K562 (cell line): ENCODE measurements at regions not wholly inside any gene's neighbourhood (a gene's known extent, or its start where the extent isn't known, plus 50 kb on each side); places are given as distances from the start of the nearest gene placed in this dataset.

ENCODE experiments used
- ATAC-seq: fragments of 200-7000 bp; cut with Tn5 transposase; 3 replicates; pipeline ENCODE4 v1.9.1; 2020; ENCODE audit warnings: moderate library complexity
- BruUV-seq: library from RNA; stranded (reverse); fragments of 400-500 nt; replicated peaks from 2 replicates; lab custom pipeline; 2021; lab: Mats Ljungman, UMichigan
- CTCF ChIA-PET: fragments of 300-600 bp; formaldehyde crosslinking; extraction: SDS; loops from one replicate; lab custom pipeline; 2021; ENCODE audit warnings: low intra/inter-chr PET ratio; lab: Yijun Ruan, JAX
- POLR2A ChIA-PET: fragments of 300-600, 350-650 bp; sonication (Branson Sonifier 250); formaldehyde crosslinking; extraction: SDS; loops from one replicate; lab custom pipeline; 2021; ENCODE audit warnings: antibody characterized with exemption, inconsistent platforms; lab: Yijun Ruan, JAX
- DNase-seq, 4 experiments: peaks; one replicate each; pipeline versions ENCODE4 v3.0.0 to v3.0.0-alpha.2; 2011 to 2018; ENCODE audit warnings: low spot score in 3 of 4, mixed read lengths in 3 of 4; ENCODE audit errors: extremely low read depth in 1 of 4
- FAIRE-seq: peaks from 2 replicates; lab custom pipeline; 2011; peaks lifted over from hg19 to GRCh38; lab: Jason Lieb, UNC
- H2AFZ ChIP-seq: 2 replicates; pipeline ENCODE4 v1.6.0; 2011; ENCODE audit warnings: low read depth, low read length, control low read depth, inconsistent platforms
- H3K27ac ChIP-seq: fragments of 200-600 bp; 3 replicates; pipeline ENCODE4 v1.8.0; 2011; ENCODE audit warnings: low read depth, mild to moderate bottlenecking, control low read depth, inconsistent platforms, low read length, moderate library complexity, mixed read lengths; ENCODE audit errors: extremely low read depth
- H3K27me3 ChIP-seq, 2 experiments: fragments of 300-600 bp in 1 of 2; 2 replicates in 1 of 2; 3 replicates in 1 of 2; pipeline versions ENCODE4 v1.6.0 to v1.8.0; 2011; ENCODE audit warnings: inconsistent platforms in 2 of 2, low read length in 2 of 2, mild to moderate bottlenecking in 1 of 2, mixed read lengths in 1 of 2, moderate library complexity in 1 of 2; ENCODE audit not compliant: control insufficient read depth in 2 of 2, insufficient read depth in 2 of 2
- H3K36me3 ChIP-seq: fragments of 300-600 bp; 3 replicates; pipeline ENCODE4 v1.8.0; 2011; ENCODE audit warnings: mild to moderate bottlenecking, low read length, inconsistent platforms; ENCODE audit not compliant: control insufficient read depth, insufficient read depth
- H3K4me1 ChIP-seq, 2 experiments: fragments of 200-600 bp in 1 of 2; replicated peaks in 1 of 2; 2 replicates in 1 of 2; 3 replicates in 1 of 2; pipeline versions ENCODE4 v1.5.1 to v1.8.0; 2011; ENCODE audit warnings: inconsistent platforms in 2 of 2, low read length in 2 of 2, mild to moderate bottlenecking in 1 of 2, mixed read lengths in 1 of 2, moderate library complexity in 1 of 2; ENCODE audit not compliant: control insufficient read depth in 2 of 2, insufficient read depth in 2 of 2
- H3K4me2 ChIP-seq: 2 replicates; pipeline ENCODE4 v1.6.1; 2011; ENCODE audit warnings: low read length, control low read depth, inconsistent platforms, mixed read lengths; ENCODE audit not compliant: insufficient read depth
- H3K4me3 ChIP-seq: fragments of 200-600 bp; sonication (generic), shearing (Covaris generic); 2 replicates; pipeline ENCODE4 v1.5.1; 2016; ENCODE audit warnings: control low read depth, inconsistent platforms
- H3K79me2 ChIP-seq: fragments of 200-600 bp; 3 replicates; pipeline ENCODE4 v1.8.0; 2011; ENCODE audit warnings: low read length, inconsistent platforms; ENCODE audit not compliant: control insufficient read depth, insufficient read depth
- H3K9ac ChIP-seq, 2 experiments: 2 replicates each; pipeline versions ENCODE4 v1.6.0 to v1.6.1; 2011; ENCODE audit warnings: low read depth in 2 of 2, low read length in 2 of 2, control low read depth in 1 of 2, inconsistent platforms in 1 of 2, mild to moderate bottlenecking in 1 of 2, mixed read lengths in 1 of 2; ENCODE audit not compliant: insufficient read depth in 1 of 2
- H3K9me1 ChIP-seq: one replicate; pipeline ENCODE4 v1.6.0; 2011; ENCODE audit warnings: inconsistent platforms, mild to moderate bottlenecking, low read length, moderate library complexity; ENCODE audit not compliant: control insufficient read depth, insufficient read depth
- H3K9me3 ChIP-seq: replicated peaks from 2 replicates; pipeline ENCODE4 v1.5.1; 2011; ENCODE audit warnings: low read depth, low read length, inconsistent platforms; ENCODE audit not compliant: control insufficient read depth, insufficient read depth
- H4K20me1 ChIP-seq: replicated peaks from 2 replicates; pipeline ENCODE4 v1.6.1; 2011; ENCODE audit warnings: low read length, inconsistent platforms, mixed read lengths; ENCODE audit not compliant: control insufficient read depth, insufficient read depth
- CHCHD3 ChIP-seq: fragments of 250-450 bp; sonication (Bioruptor Pico); IDR thresholded peaks from 2 replicates; pipeline ENCODE4 v2.1.2; 2022; ENCODE audit warnings: mild to moderate bottlenecking
- WGBS: fragments of 100-300 bp; shearing (Covaris generic); methylation state at CpG from one replicate; pipeline ENCODE4 v1.1.6; 2016; ENCODE audit warnings: low coverage, mixed read lengths; ENCODE audit not compliant: insufficient coverage; ENCODE audit errors: missing lambda C conversion rate; 5-methylcytosine and 5-hydroxymethylcytosine counted together
- in situ Hi-C: fragments of 300-500 bp; cut with MboI; formaldehyde crosslinking; loops from 4 replicates; pipeline ENCODE4 v1.15.0; 2018; ENCODE audit warnings: inconsistent platforms, mixed read lengths
- intact Hi-C: fragments of 100-400 bp; cut with micrococcal nuclease; formaldehyde crosslinking; loops from 2 replicates; pipeline ENCODE4 v1.14.2; 2022
- TF ChIP-seq, protein P1 (sequence below): sonication (generic); formaldehyde crosslinking; IDR thresholded peaks from 2 replicates; pipeline ENCODE4 v1.8.0; 2022; ENCODE audit warnings: mild to moderate bottlenecking, missing genetic modification reagents
- TF ChIP-seq, protein P2 (sequence below): conservative IDR thresholded peaks from 2 replicates; pipeline ENCODE4 v1.6.1; 2011; ENCODE audit warnings: low read depth, mild to moderate bottlenecking, low read length; ENCODE audit not compliant: control insufficient read depth
- TF ChIP-seq, protein P3 (sequence below): fragments of 450-650 bp; IDR thresholded peaks from 2 replicates; pipeline ENCODE4 v1.6.1; 2017; ENCODE audit warnings: mild to moderate bottlenecking, moderate library complexity

DNA sequence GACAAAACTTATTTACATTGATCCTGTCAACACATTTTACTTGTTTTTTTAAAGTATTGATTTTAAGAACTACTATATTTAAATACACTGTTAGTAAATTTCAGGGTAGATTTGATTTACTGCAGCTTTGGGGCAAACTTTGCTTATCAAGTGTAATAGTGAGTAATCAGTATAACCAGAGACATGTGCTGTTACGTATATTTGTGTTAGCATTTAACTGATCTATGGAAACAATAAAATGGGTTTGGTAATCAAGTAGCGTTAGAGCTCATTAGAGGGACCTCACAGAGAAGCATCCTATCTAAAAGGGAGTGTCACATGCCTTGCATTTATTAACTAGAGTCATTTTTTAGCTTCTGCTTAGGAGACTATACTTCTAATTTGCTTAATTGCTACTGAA lies 131.5 kb upstream of the ALCAM start:
- Histone ChIP-seq H3K4me2 (no peak overlapping the region), H3K4me1 (no peaks in the 10 kb centered on the region), H3K27ac (no peak overlapping the region), H2AFZ (no peak overlapping the region), H3K9ac (no peak overlapping the region), H3K36me3 (no peaks in the 10 kb centered on the region), H3K9me1 (no peaks in the 10 kb centered on the region), H3K4me3 (no peak overlapping the region), H3K79me2 (no peaks in the 10 kb centered on the region), H3K27me3 (no peaks in the 10 kb centered on the region), H4K20me1 (no peaks in the 10 kb centered on the region), H3K9me3 (no peaks in the 10 kb centered on the region)
- ATAC-seq (no peak), DNase-seq (no peak), FAIRE-seq (no peak)
- in situ Hi-C loops (no loop called here), intact Hi-C loops (no loop called here)
- ChIA-PET POLR2A (no interaction called here), CTCF (no interaction called here)
- BruUV-seq: no TSS peak
- WGBS: 0% methylated on average over 2 of the region's 2 CpGs
- no peak for TF ChIP-seq CHCHD3
- TF ChIP-seq, protein P1, sequence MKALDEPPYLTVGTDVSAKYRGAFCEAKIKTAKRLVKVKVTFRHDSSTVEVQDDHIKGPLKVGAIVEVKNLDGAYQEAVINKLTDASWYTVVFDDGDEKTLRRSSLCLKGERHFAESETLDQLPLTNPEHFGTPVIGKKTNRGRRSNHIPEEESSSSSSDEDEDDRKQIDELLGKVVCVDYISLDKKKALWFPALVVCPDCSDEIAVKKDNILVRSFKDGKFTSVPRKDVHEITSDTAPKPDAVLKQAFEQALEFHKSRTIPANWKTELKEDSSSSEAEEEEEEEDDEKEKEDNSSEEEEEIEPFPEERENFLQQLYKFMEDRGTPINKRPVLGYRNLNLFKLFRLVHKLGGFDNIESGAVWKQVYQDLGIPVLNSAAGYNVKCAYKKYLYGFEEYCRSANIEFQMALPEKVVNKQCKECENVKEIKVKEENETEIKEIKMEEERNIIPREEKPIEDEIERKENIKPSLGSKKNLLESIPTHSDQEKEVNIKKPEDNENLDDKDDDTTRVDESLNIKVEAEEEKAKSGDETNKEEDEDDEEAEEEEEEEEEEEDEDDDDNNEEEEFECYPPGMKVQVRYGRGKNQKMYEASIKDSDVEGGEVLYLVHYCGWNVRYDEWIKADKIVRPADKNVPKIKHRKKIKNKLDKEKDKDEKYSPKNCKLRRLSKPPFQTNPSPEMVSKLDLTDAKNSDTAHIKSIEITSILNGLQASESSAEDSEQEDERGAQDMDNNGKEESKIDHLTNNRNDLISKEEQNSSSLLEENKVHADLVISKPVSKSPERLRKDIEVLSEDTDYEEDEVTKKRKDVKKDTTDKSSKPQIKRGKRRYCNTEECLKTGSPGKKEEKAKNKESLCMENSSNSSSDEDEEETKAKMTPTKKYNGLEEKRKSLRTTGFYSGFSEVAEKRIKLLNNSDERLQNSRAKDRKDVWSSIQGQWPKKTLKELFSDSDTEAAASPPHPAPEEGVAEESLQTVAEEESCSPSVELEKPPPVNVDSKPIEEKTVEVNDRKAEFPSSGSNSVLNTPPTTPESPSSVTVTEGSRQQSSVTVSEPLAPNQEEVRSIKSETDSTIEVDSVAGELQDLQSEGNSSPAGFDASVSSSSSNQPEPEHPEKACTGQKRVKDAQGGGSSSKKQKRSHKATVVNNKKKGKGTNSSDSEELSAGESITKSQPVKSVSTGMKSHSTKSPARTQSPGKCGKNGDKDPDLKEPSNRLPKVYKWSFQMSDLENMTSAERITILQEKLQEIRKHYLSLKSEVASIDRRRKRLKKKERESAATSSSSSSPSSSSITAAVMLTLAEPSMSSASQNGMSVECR (CRISPR knock-in tag): no peak
- TF ChIP-seq, protein P2, sequence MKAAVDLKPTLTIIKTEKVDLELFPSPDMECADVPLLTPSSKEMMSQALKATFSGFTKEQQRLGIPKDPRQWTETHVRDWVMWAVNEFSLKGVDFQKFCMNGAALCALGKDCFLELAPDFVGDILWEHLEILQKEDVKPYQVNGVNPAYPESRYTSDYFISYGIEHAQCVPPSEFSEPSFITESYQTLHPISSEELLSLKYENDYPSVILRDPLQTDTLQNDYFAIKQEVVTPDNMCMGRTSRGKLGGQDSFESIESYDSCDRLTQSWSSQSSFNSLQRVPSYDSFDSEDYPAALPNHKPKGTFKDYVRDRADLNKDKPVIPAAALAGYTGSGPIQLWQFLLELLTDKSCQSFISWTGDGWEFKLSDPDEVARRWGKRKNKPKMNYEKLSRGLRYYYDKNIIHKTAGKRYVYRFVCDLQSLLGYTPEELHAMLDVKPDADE: no peak
- TF ChIP-seq, protein P3, sequence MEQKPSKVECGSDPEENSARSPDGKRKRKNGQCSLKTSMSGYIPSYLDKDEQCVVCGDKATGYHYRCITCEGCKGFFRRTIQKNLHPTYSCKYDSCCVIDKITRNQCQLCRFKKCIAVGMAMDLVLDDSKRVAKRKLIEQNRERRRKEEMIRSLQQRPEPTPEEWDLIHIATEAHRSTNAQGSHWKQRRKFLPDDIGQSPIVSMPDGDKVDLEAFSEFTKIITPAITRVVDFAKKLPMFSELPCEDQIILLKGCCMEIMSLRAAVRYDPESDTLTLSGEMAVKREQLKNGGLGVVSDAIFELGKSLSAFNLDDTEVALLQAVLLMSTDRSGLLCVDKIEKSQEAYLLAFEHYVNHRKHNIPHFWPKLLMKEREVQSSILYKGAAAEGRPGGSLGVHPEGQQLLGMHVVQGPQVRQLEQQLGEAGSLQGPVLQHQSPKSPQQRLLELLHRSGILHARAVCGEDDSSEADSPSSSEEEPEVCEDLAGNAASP: no peak
